ENCODE measurements at regions not wholly inside any gene's neighbourhood (a gene's known extent, or its start where the extent isn't known, plus 50 kb on each side); places are given as distances from the start of the nearest gene placed in this dataset.

GRCh38 chr6:8570256-8570920 lies 135.0 kb upstream of the SLC35B3 start:
- intact Hi-C loops (cut with DNase I) = no loop called here
- DNase-seq (ENCODE audit: low spot score) (no peak), ATAC-seq (no peak)

GRCh38 chr6:8562125-8562524 lies 126.8 kb upstream of the SLC35B3 start:
- no peak for DNase-seq (ENCODE audit: low spot score)
- no peak for ATAC-seq
- intact Hi-C loops (cut with DNase I) = no loop called here

- intact Hi-C loops (cut with DNase I) = no loop called here
Observed at GRCh38 chr6:8558953-8559352, 123.6 kb upstream of the SLC35B3 start.

GRCh38 chr6:8557014-8557748 lies 121.8 kb upstream of the SLC35B3 start:
- no peak for ATAC-seq
- no peak for DNase-seq (ENCODE audit: low spot score)
- intact Hi-C loops (cut with DNase I) = no loop called here

More at GRCh38 chr6:8558953-8559352, 123.6 kb upstream of the SLC35B3 start:
- no peak for DNase-seq (ENCODE audit: low spot score)
- ATAC-seq = no peak

- intact Hi-C loops (cut with DNase I) = no loop called here
- ATAC-seq = peak; percentile 50
Observed at GRCh38 chr6:8556370-8557013, 121.1 kb upstream of the SLC35B3 start.

GRCh38 chr6:8551993-8552392 lies 116.6 kb upstream of the SLC35B3 start:
- ATAC-seq = no peak
- DNase-seq (ENCODE audit: low spot score) = no peak

More at GRCh38 chr6:8556370-8557013, 121.1 kb upstream of the SLC35B3 start:
- DNase-seq (ENCODE audit: low spot score) = no peak

GRCh38 chr6:8551386-8551785 lies 116.0 kb upstream of the SLC35B3 start:
- ATAC-seq (no peak), DNase-seq (ENCODE audit: low spot score) (no peak)
- intact Hi-C loops (cut with DNase I) = no loop called here

More at GRCh38 chr6:8551993-8552392, 116.6 kb upstream of the SLC35B3 start:
- intact Hi-C loops (cut with DNase I) = no loop called here

GRCh38 chr6:8549074-8549790 lies 113.9 kb upstream of the SLC35B3 start:
- intact Hi-C loops (cut with DNase I) = no loop called here
- DNase-seq (ENCODE audit: low spot score) (no peak), ATAC-seq (no peak)

GRCh38 chr6:8546496-8546895 lies 111.2 kb upstream of the SLC35B3 start:
- intact Hi-C loops (cut with DNase I) = no loop called here
- DNase-seq (ENCODE audit: low spot score) (no peak), ATAC-seq (no peak)

GRCh38 chr6:8545336-8545735 lies 110.0 kb upstream of the SLC35B3 start:
- intact Hi-C loops (cut with DNase I) = no loop called here
- DNase-seq (ENCODE audit: low spot score) (no peak), ATAC-seq (no peak)

GRCh38 chr6:8543714-8544113 lies 108.4 kb upstream of the SLC35B3 start:
- DNase-seq (ENCODE audit: low spot score) (no peak), ATAC-seq (no peak)
- intact Hi-C loops (cut with DNase I) = no loop called here

- intact Hi-C loops (cut with DNase I) = no loop called here
- ATAC-seq (no peak), DNase-seq (ENCODE audit: low spot score) (no peak)
Observed at GRCh38 chr6:8539453-8539852, 104.1 kb upstream of the SLC35B3 start.

GRCh38 chr6:8536122-8536521 lies 100.8 kb upstream of the SLC35B3 start:
- no peak for DNase-seq (ENCODE audit: low spot score)
- intact Hi-C loops (cut with DNase I) = no loop called here
- ATAC-seq = no peak

- intact Hi-C loops (cut with DNase I) = no loop called here
- DNase-seq (ENCODE audit: low spot score) (no peak), ATAC-seq (no peak)
Observed at GRCh38 chr6:8535519-8535918, 100.2 kb upstream of the SLC35B3 start.

GRCh38 chr6:8530785-8531435 lies 95.6 kb upstream of the SLC35B3 start:
- DNase-seq (ENCODE audit: low spot score) (no peak), ATAC-seq (no peak)
- intact Hi-C loops (cut with DNase I) = no loop called here

- DNase-seq (ENCODE audit: low spot score) (no peak), ATAC-seq (no peak)
- intact Hi-C loops (cut with DNase I) = no loop called here
Observed at GRCh38 chr6:8529250-8529649, 93.9 kb upstream of the SLC35B3 start.

- DNase-seq (ENCODE audit: low spot score) (no peak), ATAC-seq (no peak)
- intact Hi-C loops (cut with DNase I) = no loop called here
Observed at GRCh38 chr6:8527818-8528217, 92.5 kb upstream of the SLC35B3 start.

- intact Hi-C loops (cut with DNase I) = no loop called here
- ATAC-seq (no peak), DNase-seq (ENCODE audit: low spot score) (no peak)
Observed at GRCh38 chr6:8526624-8527023, 91.3 kb upstream of the SLC35B3 start.

- no peak for DNase-seq (ENCODE audit: low spot score)
- no peak for ATAC-seq
- intact Hi-C loops (cut with DNase I) = no loop called here
Observed at GRCh38 chr6:8525370-8525769, 90.0 kb upstream of the SLC35B3 start.
